ENCODE measurements at regions not wholly inside any gene's neighbourhood (a gene's known extent, or its start where the extent isn't known, plus 50 kb on each side); places are given as distances from the start of the nearest gene placed in this dataset.

GRCh38 chr7:21373031-21373430, 54.9 kb upstream of the SP4 start:
- no peaks in the 10 kb centered on the region for H3K27me3 ChIP-seq (replicated peaks; ENCODE audit: insufficient read depth, low read length)

GRCh38 chr7:21374134-21374533, 53.7 kb upstream of the SP4 start:
- Histone ChIP-seq H3F3A (ENCODE audit: insufficient read depth, low read length) (peaks cover 3% of the 10 kb centered on the region; the same call in 1 of the 2 replicates), H3K36me3 (replicated peaks; ENCODE audit: insufficient read depth, low read length) (no peaks in the 10 kb centered on the region), H3K4me3 (ENCODE audit: low read length) (no peak overlapping the region), H3K4me2 (ENCODE audit: low read depth, low read length) (no peak overlapping the region), H3K27ac (ENCODE audit: low read length) (no peak overlapping the region), H3K27me3 (replicated peaks; ENCODE audit: insufficient read depth, low read length) (no peaks in the 10 kb centered on the region), H4K20me1 (ENCODE audit: insufficient read depth, low read length) (no peaks in the 10 kb centered on the region), H3K79me2 (ENCODE audit: low read length) (no peaks in the 10 kb centered on the region), H3K4me1 (ENCODE audit: low read length) (peaks cover 30% of the 10 kb centered on the region), H2AFZ (ENCODE audit: low read length) (no peak overlapping the region), H3K9me2 (replicated peaks; ENCODE audit: insufficient read depth, low read length) (no peaks in the 10 kb centered on the region), H3K9me3 (replicated peaks; ENCODE audit: insufficient read depth, low read length) (no peaks in the 10 kb centered on the region), H3K9ac (ENCODE audit: low read length) (no peak overlapping the region)
- DNase-seq, result no peak
- TF ChIP-seq EZH2 (optimal IDR thresholded peaks at IDR 0.05; ENCODE audit: low read depth, low read length), result no peak
- no peak for TF ChIP-seq EZH2phosphoT487 (IDR thresholded peaks at IDR 0.05; ENCODE audit: low read length)
- TF ChIP-seq CTCF (IDR thresholded peaks at IDR 0.05; ENCODE audit: low read length), result no peak

More at GRCh38 chr7:21373031-21373430, 54.9 kb upstream of the SP4 start:
- Histone ChIP-seq H3F3A (ENCODE audit: insufficient read depth, low read length) (peaks cover 3% of the 10 kb centered on the region; the same call in 1 of the 2 replicates), H3K9me2 (replicated peaks; ENCODE audit: insufficient read depth, low read length) (no peaks in the 10 kb centered on the region), H3K9ac (ENCODE audit: low read length) (no peak overlapping the region), H3K79me2 (ENCODE audit: low read length) (no peaks in the 10 kb centered on the region), H3K36me3 (replicated peaks; ENCODE audit: insufficient read depth, low read length) (no peaks in the 10 kb centered on the region), H4K20me1 (ENCODE audit: insufficient read depth, low read length) (no peaks in the 10 kb centered on the region), H2AFZ (ENCODE audit: low read length) (no peak overlapping the region), H3K9me3 (replicated peaks; ENCODE audit: insufficient read depth, low read length) (no peaks in the 10 kb centered on the region), H3K4me1 (ENCODE audit: low read length) (peaks cover 30% of the 10 kb centered on the region), H3K4me3 (ENCODE audit: low read length) (no peak overlapping the region), H3K27ac (ENCODE audit: low read length) (no peak overlapping the region), H3K4me2 (ENCODE audit: low read depth, low read length) (no peak overlapping the region)
- no peak for DNase-seq
- no peak for TF ChIP-seq EZH2phosphoT487 (IDR thresholded peaks at IDR 0.05; ENCODE audit: low read length)
- no peak for TF ChIP-seq CTCF (IDR thresholded peaks at IDR 0.05; ENCODE audit: low read length)
- TF ChIP-seq EZH2 (optimal IDR thresholded peaks at IDR 0.05; ENCODE audit: low read depth, low read length), result no peak

- H4K20me1 ChIP-seq (ENCODE audit: insufficient read depth, low read length), result no peaks in the 10 kb centered on the region
- no peak for TF ChIP-seq EZH2 (optimal IDR thresholded peaks at IDR 0.05; ENCODE audit: low read depth, low read length)
- no peak for TF ChIP-seq CTCF (IDR thresholded peaks at IDR 0.05; ENCODE audit: low read length)
- TF ChIP-seq EZH2phosphoT487 (IDR thresholded peaks at IDR 0.05; ENCODE audit: low read length), result no peak
- H3K4me3 ChIP-seq (ENCODE audit: low read length), result no peak overlapping the region
- peaks cover 14% of the 10 kb centered on the region for H3K4me1 ChIP-seq (ENCODE audit: low read length)
- H3K9me2 ChIP-seq (replicated peaks; ENCODE audit: insufficient read depth, low read length), result no peaks in the 10 kb centered on the region
- H3F3A ChIP-seq (ENCODE audit: insufficient read depth, low read length), result no peaks in the 10 kb centered on the region
- H3K9ac ChIP-seq (ENCODE audit: low read length), result no peak overlapping the region
- no peaks in the 10 kb centered on the region for H3K27me3 ChIP-seq (replicated peaks; ENCODE audit: insufficient read depth, low read length)
- no peak overlapping the region for H3K4me2 ChIP-seq (ENCODE audit: low read depth, low read length)
- H3K9me3 ChIP-seq (replicated peaks; ENCODE audit: insufficient read depth, low read length), result no peaks in the 10 kb centered on the region
- DNase-seq, result no peak
- no peak overlapping the region for H3K27ac ChIP-seq (ENCODE audit: low read length)
- no peaks in the 10 kb centered on the region for H3K36me3 ChIP-seq (replicated peaks; ENCODE audit: insufficient read depth, low read length)
- no peak overlapping the region for H2AFZ ChIP-seq (ENCODE audit: low read length)
- no peaks in the 10 kb centered on the region for H3K79me2 ChIP-seq (ENCODE audit: low read length)
Measured at GRCh38 chr7:21377545-21377944, 50.3 kb upstream of the SP4 start.

Data from MM.1S (cell line).